H1 (cell line): ENCODE measurements at regions not wholly inside any gene's neighbourhood (a gene's known extent, or its start where the extent isn't known, plus 50 kb on each side); places are given as distances from the start of the nearest gene placed in this dataset.

ENCODE experiments used
- CTCF ChIA-PET: fragments of 300-600 bp; sonication (Branson Sonifier 250); formaldehyde crosslinking; loops from one replicate; lab custom pipeline; 2021; ENCODE audit not compliant: partially characterized antibody; lab: Charles Lee
- POLR2A ChIA-PET: fragments of 300-600 bp; sonication (Branson Sonifier 250); formaldehyde crosslinking; loops from one replicate; lab custom pipeline; 2021; ENCODE audit warnings: inconsistent platforms; ENCODE audit not compliant: partially characterized antibody; lab: Charles Lee
- DNase-seq, 2 experiments: peaks; one replicate each; pipeline versions ENCODE4 v3.0.0 to v3.0.0-alpha.2; 2010 to 2022; ENCODE audit warnings: low spot score in 2 of 2, low read depth in 1 of 2, mixed read lengths in 1 of 2
- FAIRE-seq: peaks from 2 replicates; lab custom pipeline; 2011; peaks lifted over from hg19 to GRCh38; lab: Jason Lieb, UNC
- H2AFZ ChIP-seq: 2 replicates; pipeline ENCODE4 v1.8.1; 2012; ENCODE audit warnings: low read length, inconsistent platforms
- H2AK5ac ChIP-seq: 2 replicates; pipeline ENCODE4 v1.6.1; 2013; ENCODE audit warnings: low read depth, low read length
- H2BK120ac ChIP-seq: replicated peaks from 2 replicates; pipeline ENCODE3; 2013; ENCODE audit warnings: low read depth, low read length, inconsistent platforms
- H2BK12ac ChIP-seq: 2 replicates; pipeline ENCODE4 v1.6.1; 2013; ENCODE audit warnings: low read depth, low read length
- H2BK15ac ChIP-seq: 2 replicates; pipeline ENCODE4 v1.6.1; 2013; ENCODE audit warnings: low read length
- H2BK20ac ChIP-seq: 2 replicates; pipeline ENCODE4 v1.6.1; 2013; ENCODE audit warnings: low read length
- H2BK5ac ChIP-seq: 2 replicates; pipeline ENCODE4 v1.6.1; 2013; ENCODE audit warnings: low read depth, low read length
- H3K14ac ChIP-seq: 2 replicates; pipeline ENCODE4 v1.6.1; 2013; ENCODE audit warnings: inconsistent platforms; ENCODE audit not compliant: insufficient read length
- H3K18ac ChIP-seq: 2 replicates; pipeline ENCODE4 v1.6.1; 2013; ENCODE audit warnings: low read length; ENCODE audit errors: extremely low read depth
- H3K23ac ChIP-seq: 2 replicates; pipeline ENCODE4 v1.6.1; 2013; ENCODE audit warnings: inconsistent platforms; ENCODE audit not compliant: insufficient read length
- H3K23me2 ChIP-seq: 2 replicates; pipeline ENCODE4 v1.6.1; 2013; ENCODE audit warnings: low read depth, low read length
- H3K27ac ChIP-seq: 2 replicates; pipeline ENCODE4 v1.6.1; 2011; ENCODE audit warnings: low read depth, low read length, inconsistent platforms
- H3K27me3 ChIP-seq, 4 experiments: replicated peaks in 1 of 4; 1 replicate in 1 of 4; 2 replicates in 3 of 4; pipeline versions ENCODE4 v1.6.1 to v1.8.1; 2011 to 2013; ENCODE audit warnings: low read length in 3 of 4, mild to moderate bottlenecking in 3 of 4, inconsistent platforms in 2 of 4, mixed read lengths in 2 of 4, moderate library complexity in 1 of 4; ENCODE audit not compliant: control insufficient read depth in 3 of 4, insufficient read depth in 3 of 4; ENCODE audit errors: extremely low read depth in 1 of 4
- H3K36me3 ChIP-seq, 4 experiments: 2 replicates each; pipeline versions ENCODE4 v1.6.1 to v1.8.1; 2011 to 2013; ENCODE audit warnings: mild to moderate bottlenecking in 4 of 4, low read length in 3 of 4, moderate library complexity in 2 of 4, control low read depth in 1 of 4, inconsistent platforms in 1 of 4; ENCODE audit not compliant: insufficient read depth in 4 of 4, control insufficient read depth in 2 of 4
- H3K4ac ChIP-seq: replicated peaks from 2 replicates; pipeline ENCODE3; 2013; ENCODE audit warnings: low read length, low read depth, mixed read lengths, inconsistent platforms; ENCODE audit not compliant: insufficient read length
- H3K4me1 ChIP-seq, 4 experiments: replicated peaks in 1 of 4; 1 replicate in 1 of 4; 2 replicates in 3 of 4; pipeline versions ENCODE4 v1.6.1 to v1.8.1; 2011 to 2013; ENCODE audit warnings: low read length in 3 of 4, inconsistent platforms in 2 of 4, mixed read lengths in 1 of 4; ENCODE audit not compliant: insufficient read depth in 4 of 4, control insufficient read depth in 3 of 4
- H3K4me2 ChIP-seq, 2 experiments: 2 replicates each; pipeline versions ENCODE4 v1.6.1 to v1.8.1; 2011 to 2013; ENCODE audit warnings: low read depth in 2 of 2, low read length in 2 of 2, control low read depth in 1 of 2, inconsistent platforms in 1 of 2, mild to moderate bottlenecking in 1 of 2; ENCODE audit not compliant: insufficient read depth in 1 of 2
- H3K4me3 ChIP-seq, 4 experiments: fragments of 200-600, 300-600 bp in 1 of 4; sonication (generic), shearing (Covaris generic), sonication (Bioruptor Twin) in 1 of 4; 2 replicates each; pipeline versions ENCODE4 v1.5.1 to v1.8.1; 2011 to 2016; ENCODE audit warnings: low read length in 4 of 4, low read depth in 3 of 4, control low read depth in 2 of 4, inconsistent platforms in 2 of 4, mild to moderate bottlenecking in 2 of 4, mixed read lengths in 1 of 4, moderate library complexity in 1 of 4; ENCODE audit not compliant: insufficient read depth in 2 of 4; ENCODE audit errors: extremely low read depth in 1 of 4
- H3K56ac ChIP-seq: replicated peaks from 2 replicates; pipeline ENCODE3; 2013; ENCODE audit warnings: low read depth, mild to moderate bottlenecking, mixed read lengths, low read length, inconsistent platforms; ENCODE audit not compliant: insufficient read length
- H3K79me1 ChIP-seq: 2 replicates; pipeline ENCODE4 v1.6.1; 2013; ENCODE audit warnings: low read depth, low read length, control low read depth
- H3K79me2 ChIP-seq, 2 experiments: 2 replicates each; pipeline versions ENCODE4 v1.6.1 to v1.8.1; 2012 to 2013; ENCODE audit warnings: low read length in 2 of 2, mild to moderate bottlenecking in 2 of 2, inconsistent platforms in 1 of 2; ENCODE audit not compliant: insufficient read depth in 2 of 2, control insufficient read depth in 1 of 2
- H3K9ac ChIP-seq, 4 experiments: replicated peaks in 1 of 4; 1 replicate in 1 of 4; 2 replicates in 3 of 4; pipeline versions ENCODE4 v1.6.1 to v1.8.1; 2011 to 2013; ENCODE audit warnings: low read depth in 3 of 4, low read length in 3 of 4, control low read depth in 2 of 4, mild to moderate bottlenecking in 2 of 4, moderate library complexity in 2 of 4, inconsistent platforms in 1 of 4; ENCODE audit errors: extremely low read depth in 1 of 4
- H3K9me3 ChIP-seq, 2 experiments: 2 replicates each; pipeline versions ENCODE4 v1.6.1 to v1.8.1; 2012 to 2013; ENCODE audit warnings: mild to moderate bottlenecking in 2 of 2, moderate library complexity in 2 of 2, control low read depth in 1 of 2, inconsistent platforms in 1 of 2, low read depth in 1 of 2, low read length in 1 of 2, mixed read lengths in 1 of 2; ENCODE audit not compliant: insufficient read depth in 2 of 2
- H4K20me1 ChIP-seq, 2 experiments: replicated peaks in 1 of 2; 2 replicates each; pipeline versions ENCODE3 to v1.8.1; 2011 to 2013; ENCODE audit warnings: inconsistent platforms in 2 of 2, low read length in 2 of 2, mild to moderate bottlenecking in 1 of 2; ENCODE audit not compliant: insufficient read depth in 2 of 2, control insufficient read depth in 1 of 2
- H4K5ac ChIP-seq: 2 replicates; pipeline ENCODE4 v1.6.1; 2013; ENCODE audit warnings: low read length, low read depth, mixed read lengths, inconsistent platforms; ENCODE audit not compliant: insufficient read length
- H4K8ac ChIP-seq: 2 replicates; pipeline ENCODE4 v1.8.0; 2013; ENCODE audit warnings: mild to moderate bottlenecking, moderate library complexity, low read length, inconsistent platforms; ENCODE audit not compliant: insufficient read depth; ENCODE audit errors: extremely low read depth
- H4K91ac ChIP-seq: replicated peaks from 2 replicates; pipeline ENCODE3; 2013; ENCODE audit warnings: low read length, mixed read lengths, inconsistent platforms; ENCODE audit not compliant: insufficient read length
- BRCA1 ChIP-seq: IDR thresholded peaks from 2 replicates; pipeline ENCODE4 v1.6.1; 2012; ENCODE audit warnings: low read depth, low read length, improper control_type of control experiment
- CHD1 ChIP-seq: IDR thresholded peaks from 2 replicates; pipeline ENCODE4 v1.6.1; 2012; ENCODE audit warnings: low read depth, low read length, improper control_type of control experiment
- CTBP2 ChIP-seq: IDR thresholded peaks from 2 replicates; pipeline ENCODE4 v1.7.0; 2011; ENCODE audit warnings: borderline replicate concordance, mild to moderate bottlenecking, moderate library complexity, mixed read lengths, low read length; ENCODE audit not compliant: insufficient read depth, insufficient read length
- EP300 ChIP-seq, 2 experiments: IDR thresholded peaks; 1 replicate in 1 of 2; 2 replicates in 1 of 2; pipeline ENCODE4 v1.6.1; 2011 to 2012; ENCODE audit warnings: low read depth in 2 of 2, low read length in 2 of 2, mild to moderate bottlenecking in 2 of 2, borderline replicate concordance in 1 of 2, inconsistent platforms in 1 of 2, moderate library complexity in 1 of 2
- GABPA ChIP-seq: IDR thresholded peaks from 2 replicates; pipeline ENCODE4 v1.6.1; 2011; ENCODE audit warnings: mild to moderate bottlenecking, low read length, moderate library complexity, borderline replicate concordance; ENCODE audit not compliant: insufficient read depth
- JUND ChIP-seq: IDR thresholded peaks from 2 replicates; pipeline ENCODE4 v1.6.1; 2011; ENCODE audit warnings: mild to moderate bottlenecking, improper control_type of control experiment, low read length
- MAFK ChIP-seq: IDR thresholded peaks from 2 replicates; pipeline ENCODE4 v1.6.1; 2012; ENCODE audit warnings: low read depth, mild to moderate bottlenecking, improper control_type of control experiment, low read length
- NANOG ChIP-seq: IDR thresholded peaks from 2 replicates; pipeline ENCODE4 v1.6.1; 2011; ENCODE audit warnings: low read length, low read depth, mild to moderate bottlenecking, inconsistent platforms; ENCODE audit not compliant: insufficient read depth, poor library complexity, severe bottlenecking
- NRF1 ChIP-seq: IDR thresholded peaks from 2 replicates; pipeline ENCODE4 v1.6.1; 2011; ENCODE audit warnings: mild to moderate bottlenecking, low read depth, low read length, improper control_type of control experiment
- SIRT6 ChIP-seq: IDR thresholded peaks from one replicate; pipeline ENCODE4 v1.7.1; 2012; ENCODE audit warnings: low read length, inconsistent platforms
- SIX5 ChIP-seq: IDR thresholded peaks from 2 replicates; pipeline ENCODE4 v1.6.1; 2011; ENCODE audit warnings: mild to moderate bottlenecking, low read depth, low read length
- SP1 ChIP-seq: IDR thresholded peaks from 2 replicates; pipeline ENCODE4 v1.6.1; 2011; ENCODE audit warnings: low read depth, low read length
- TAF7 ChIP-seq: optimal IDR thresholded peaks from 2 replicates; pipeline ENCODE3; 2011; ENCODE audit warnings: low read depth, mild to moderate bottlenecking, inconsistent platforms, low read length, moderate library complexity, borderline replicate concordance
- TBP ChIP-seq: IDR thresholded peaks from 2 replicates; pipeline ENCODE4 v1.6.1; 2011; ENCODE audit warnings: low read depth, low read length, improper control_type of control experiment
- WGBS, 2 experiments: shearing (Covaris generic) in 1 of 2; methylation state at CpG; one replicate each; pipeline versions ENCODE4 v1.1.6 to v1.1.7; 2013 to 2015; ENCODE audit warnings: low lambda C conversion rate in 2 of 2, mixed read lengths in 2 of 2, inconsistent platforms in 1 of 2, low coverage in 1 of 2, missing lambda C conversion rate in 1 of 2; ENCODE audit not compliant: insufficient replicate concordance in 2 of 2, insufficient coverage in 1 of 2, insufficient read length in 1 of 2; ENCODE audit errors: extremely low coverage in 1 of 2, missing lambda C conversion rate in 1 of 2; 5-methylcytosine and 5-hydroxymethylcytosine counted together

GRCh38 chrX:79477691-79478090 is 110.6 kb upstream of the ITM2A start:
- H2AK5ac ChIP-seq = no peak overlapping the region
- H4K20me1 ChIP-seq = no peaks in the 10 kb centered on the region
- WGBS, 2 experiments = 97% methylated on average over 3 of the region's 3 CpGs; no CpG with 5 or more reads in 1 of the 2 experiments
- H4K91ac ChIP-seq = no peak overlapping the region
- no peak overlapping the region for H2AFZ ChIP-seq
- H3K9ac ChIP-seq = no peak overlapping the region
- no peak overlapping the region for H2BK12ac ChIP-seq
- no peak overlapping the region for H3K4me2 ChIP-seq
- TF ChIP-seq EP300 (IDR thresholded peaks at IDR 0.05; ENCODE audit: borderline replicate concordance in 1 of 2, low read depth in 2 of 2, low read length in 2 of 2) (no peak), TAF7 (no peak), GABPA (no peak), BRCA1 (no peak), TBP (no peak), SIRT6 (no peak), JUND (no peak), NANOG (no peak), CTBP2 (no peak), SIX5 (no peak), SP1 (no peak), CHD1 (no peak), NRF1 (no peak), MAFK (no peak)
- H2BK20ac ChIP-seq = no peak overlapping the region
- H3K79me2 ChIP-seq = no peaks in the 10 kb centered on the region
- H3K14ac ChIP-seq = no peak overlapping the region
- no peak overlapping the region for H2BK120ac ChIP-seq
- POLR2A ChIA-PET = no interaction called here
- no peaks in the 10 kb centered on the region for H3K23me2 ChIP-seq
- no peak overlapping the region for H3K4me3 ChIP-seq
- no peaks in the 10 kb centered on the region for H3K79me1 ChIP-seq
- no peak overlapping the region for H3K4ac ChIP-seq
- DNase-seq = no peak
- H3K27me3 ChIP-seq = no peaks in the 10 kb centered on the region
- H3K9me3 ChIP-seq = no peaks in the 10 kb centered on the region
- no peak overlapping the region for H3K23ac ChIP-seq
- H2BK5ac ChIP-seq = no peak overlapping the region
- no peaks in the 10 kb centered on the region for H3K36me3 ChIP-seq
- H2BK15ac ChIP-seq = no peak overlapping the region
- no peak overlapping the region for H3K56ac ChIP-seq
- CTCF ChIA-PET = no interaction called here
- H3K4me1 ChIP-seq = no peaks in the 10 kb centered on the region
- no peak overlapping the region for H4K8ac ChIP-seq
- H4K5ac ChIP-seq = no peak overlapping the region
- no peak overlapping the region for H3K18ac ChIP-seq
- H3K27ac ChIP-seq = no peak overlapping the region
- FAIRE-seq = no peak
